ENCODE measurements at regions not wholly inside any gene's neighbourhood (a gene's known extent, or its start where the extent isn't known, plus 50 kb on each side); places are given as distances from the start of the nearest gene placed in this dataset.

GRCh38 chr3:162701211-162701610 is 1204.6 kb downstream of the OTOL1 start:
- no peak overlapping the region for H3K27ac ChIP-seq (ENCODE audit: low read depth, low read length, poor library complexity, severe bottlenecking)
- H3K4me3 ChIP-seq (ENCODE audit: low read depth, low read length, poor library complexity, severe bottlenecking), result no peak overlapping the region
- no peaks in the 10 kb centered on the region for H3K36me3 ChIP-seq (ENCODE audit: insufficient read depth, low read length)
- no peaks in the 10 kb centered on the region for H3K79me2 ChIP-seq (ENCODE audit: insufficient read depth, low read depth, low read length)
- no peak for DNase-seq (ENCODE audit: low spot score)
- intact Hi-C loops (cut with micrococcal nuclease; ENCODE audit: unreplicated experiment), result no loop called here
- no peak overlapping the region for H3K4me2 ChIP-seq (ENCODE audit: low read length)
- H3K4me1 ChIP-seq (ENCODE audit: insufficient read depth, low read length, poor library complexity, severe bottlenecking), result no peaks in the 10 kb centered on the region
- no peaks in the 10 kb centered on the region for H3K9me3 ChIP-seq (ENCODE audit: low read length)
- TF ChIP-seq EZH2phosphoT487 (IDR thresholded peaks at IDR 0.05; ENCODE audit: borderline replicate concordance, low read depth, low read length), result no peak
- TF ChIP-seq CTCF (conservative IDR thresholded peaks at IDR 0.05; ENCODE audit: low read length), result no peak
- no peaks in the 10 kb centered on the region for H3K9me2 ChIP-seq (ENCODE audit: insufficient read depth, low read length)
- no TSS peak for BruUV-seq (replicated peaks)
- ChIA-PET POLR2A (no interaction called here), CTCF (ENCODE audit: unreplicated experiment) (no interaction called here)
- H4K20me1 ChIP-seq (ENCODE audit: insufficient read depth, low read length), result no peaks in the 10 kb centered on the region
- H2AFZ ChIP-seq (ENCODE audit: low read length), result no peak overlapping the region

GRCh38 chr3:162702768-162703385 is 1206.3 kb downstream of the OTOL1 start:
- Histone ChIP-seq H3K27ac (ENCODE audit: low read depth, low read length, poor library complexity, severe bottlenecking) (no peak overlapping the region), H3K79me2 (ENCODE audit: insufficient read depth, low read depth, low read length) (no peaks in the 10 kb centered on the region), H3K4me1 (ENCODE audit: insufficient read depth, low read length, poor library complexity, severe bottlenecking) (no peaks in the 10 kb centered on the region), H2AFZ (ENCODE audit: low read length) (no peak overlapping the region), H3K4me3 (ENCODE audit: low read depth, low read length, poor library complexity, severe bottlenecking) (no peak overlapping the region), H4K20me1 (ENCODE audit: insufficient read depth, low read length) (no peaks in the 10 kb centered on the region), H3K4me2 (ENCODE audit: low read length) (no peak overlapping the region), H3K36me3 (ENCODE audit: insufficient read depth, low read length) (no peaks in the 10 kb centered on the region), H3K9me2 (ENCODE audit: insufficient read depth, low read length) (no peaks in the 10 kb centered on the region), H3K9me3 (ENCODE audit: low read length) (no peaks in the 10 kb centered on the region)
- ChIA-PET POLR2A (no interaction called here), CTCF (ENCODE audit: unreplicated experiment) (no interaction called here)
- no peak for TF ChIP-seq CTCF (conservative IDR thresholded peaks at IDR 0.05; ENCODE audit: low read length)
- intact Hi-C loops (cut with micrococcal nuclease; ENCODE audit: unreplicated experiment), result no loop called here
- no TSS peak for BruUV-seq (replicated peaks)
- DNase-seq (ENCODE audit: low spot score), result no peak

- no peaks in the 10 kb centered on the region for H3K9me3 ChIP-seq (ENCODE audit: low read length)
- no peaks in the 10 kb centered on the region for H3K36me3 ChIP-seq (ENCODE audit: insufficient read depth, low read length)
- no peak overlapping the region for H2AFZ ChIP-seq (ENCODE audit: low read length)
- POLR2A ChIA-PET, result no interaction called here
- DNase-seq (ENCODE audit: low spot score), result no peak
- CTCF ChIA-PET (ENCODE audit: unreplicated experiment), result no interaction called here
- intact Hi-C loops (cut with micrococcal nuclease; ENCODE audit: unreplicated experiment), result no loop called here
- H4K20me1 ChIP-seq (ENCODE audit: insufficient read depth, low read length), result no peaks in the 10 kb centered on the region
- no peak for TF ChIP-seq CTCF (conservative IDR thresholded peaks at IDR 0.05; ENCODE audit: low read length)
- no peak for TF ChIP-seq EZH2phosphoT487 (IDR thresholded peaks at IDR 0.05; ENCODE audit: borderline replicate concordance, low read depth, low read length)
- BruUV-seq (replicated peaks), result no TSS peak
- no peak overlapping the region for H3K27ac ChIP-seq (ENCODE audit: low read depth, low read length, poor library complexity, severe bottlenecking)
- H3K4me3 ChIP-seq (ENCODE audit: low read depth, low read length, poor library complexity, severe bottlenecking), result no peak overlapping the region
- no peaks in the 10 kb centered on the region for H3K4me1 ChIP-seq (ENCODE audit: insufficient read depth, low read length, poor library complexity, severe bottlenecking)
- H3K79me2 ChIP-seq (ENCODE audit: insufficient read depth, low read depth, low read length), result no peaks in the 10 kb centered on the region
- no peaks in the 10 kb centered on the region for H3K9me2 ChIP-seq (ENCODE audit: insufficient read depth, low read length)
- H3K4me2 ChIP-seq (ENCODE audit: low read length), result no peak overlapping the region
Observed at GRCh38 chr3:162704238-162704637, 1207.6 kb downstream of the OTOL1 start.

Data from OCI-LY7 (cell line).